Activated T-cell treated with anti-CD3 and anti-CD28 coated beads, Interleukin-2, amount 50 U/mL, for 4 hours (primary cell): ENCODE measurements at regions not wholly inside any gene's neighbourhood (a gene's known extent, or its start where the extent isn't known, plus 50 kb on each side); places are given as distances from the start of the nearest gene placed in this dataset.
"Not testable (repeated sequence)": the region's sequence is repeated elsewhere in the genome, so short reads cannot be mapped to it uniquely, and the experiment has no call there.

ENCODE experiments used
- ATAC-seq, 2 donors: fragments of 200-7000 bp; cut with Tn5 transposase; one replicate each; pipeline ENCODE4 v1.10.0; 2021
- DNase-seq: peaks from one replicate; pipeline ENCODE4 v3.0.0-alpha.2; 2020
- H3K27me3 Mint-ChIP-seq: one replicate; pipeline ENCODE4 v1.8.0; 2021; ENCODE audit warnings: low read depth, mixed read lengths
- H3K36me3 Mint-ChIP-seq: one replicate; pipeline ENCODE4 v1.8.0; 2022; ENCODE audit warnings: mixed read lengths; ENCODE audit not compliant: insufficient read depth
- H3K4me1 Mint-ChIP-seq: one replicate; pipeline ENCODE4 v1.8.0; 2021; ENCODE audit warnings: low read depth, mixed read lengths
- H3K4me3 Mint-ChIP-seq: one replicate; pipeline ENCODE4 v1.8.0; 2021; ENCODE audit warnings: mild to moderate bottlenecking, moderate library complexity, mixed read lengths
- H3K9me3 Mint-ChIP-seq: one replicate; pipeline ENCODE4 v1.8.0; 2021; ENCODE audit warnings: mixed read lengths

DNA sequence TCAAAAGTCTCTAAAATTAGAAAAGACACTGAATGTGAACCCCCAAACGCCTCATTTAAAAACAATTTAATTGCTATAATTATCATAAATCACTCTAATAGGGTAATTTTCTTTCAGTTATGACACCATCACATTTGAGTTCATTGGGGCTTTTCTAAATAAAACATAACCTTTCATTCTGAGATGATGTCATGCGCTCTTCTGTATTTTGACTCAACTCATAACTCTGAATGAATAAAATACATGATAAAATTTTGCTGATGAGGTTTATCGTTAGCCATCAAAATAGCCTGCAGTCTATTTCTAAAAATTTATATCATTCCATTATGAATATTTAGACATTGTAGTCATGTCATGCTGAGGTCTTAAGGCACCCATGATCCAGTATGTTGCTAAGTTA is 1099.7 kb downstream of the SUCLG1 start:
- Mint-ChIP-seq H3K4me1 (no peaks in the 10 kb centered on the region), H3K4me3 (no peak overlapping the region), H3K9me3 (peaks cover 12% of the 10 kb centered on the region), H3K36me3 (no peaks in the 10 kb centered on the region), H3K27me3 (no peaks in the 10 kb centered on the region)
- no peak for ATAC-seq
- DNase-seq: no peak

DNA sequence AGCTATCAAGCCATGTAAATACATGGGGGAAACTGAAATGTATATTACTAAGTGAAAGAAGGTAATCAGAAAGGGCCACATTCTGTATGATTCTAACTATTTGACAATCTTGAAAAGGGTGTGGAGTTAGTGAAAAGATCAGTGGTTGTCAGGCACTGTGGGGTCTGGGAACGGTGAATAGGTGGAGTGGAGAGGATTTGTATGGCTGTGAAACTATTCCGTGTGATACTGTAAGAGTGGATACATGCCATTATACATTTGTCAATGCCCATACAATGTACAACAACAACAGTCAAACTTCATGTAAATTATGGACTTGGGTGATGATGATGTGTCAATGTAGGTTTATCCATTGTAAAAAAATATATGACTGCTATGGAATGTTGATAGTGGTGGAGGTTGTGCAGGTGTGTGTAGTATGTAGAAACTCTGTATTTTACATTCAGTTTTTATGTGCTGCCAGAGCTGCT is 1116.2 kb downstream of the SUCLG1 start:
- no peaks in the 10 kb centered on the region for H3K36me3 Mint-ChIP-seq
- no peaks in the 10 kb centered on the region for H3K27me3 Mint-ChIP-seq
- DNase-seq: no peak
- H3K4me1 Mint-ChIP-seq: no peaks in the 10 kb centered on the region
- no peak overlapping the region for H3K4me3 Mint-ChIP-seq
- peak; percentile 28 to 53 for ATAC-seq
- H3K9me3 Mint-ChIP-seq: peaks cover 13% of the 10 kb centered on the region

DNA sequence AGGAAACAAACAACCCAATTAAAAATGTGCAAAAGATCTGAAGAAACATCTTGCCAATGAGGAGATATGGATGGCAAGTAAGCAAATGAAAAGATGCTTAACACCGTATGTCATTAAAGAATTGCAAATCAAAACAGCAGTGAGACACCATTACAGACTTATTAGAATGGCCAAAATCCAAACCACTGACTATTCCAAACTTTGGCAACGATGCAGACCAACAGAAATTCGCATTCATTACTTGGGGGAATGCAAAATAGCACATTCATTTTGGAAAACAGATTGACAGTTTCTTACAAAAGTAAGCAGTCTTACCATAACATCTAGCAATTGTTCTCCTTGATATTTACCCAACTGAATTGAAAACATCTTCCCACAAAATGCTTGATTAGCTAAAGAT is 1118.7 kb downstream of the SUCLG1 start:
- Mint-ChIP-seq H3K27me3 (no peaks in the 10 kb centered on the region), H3K9me3 (peaks cover 10% of the 10 kb centered on the region), H3K4me3 (no peak overlapping the region), H3K4me1 (no peaks in the 10 kb centered on the region), H3K36me3 (no peaks in the 10 kb centered on the region)
- ATAC-seq (no peak), DNase-seq (no peak)

DNA sequence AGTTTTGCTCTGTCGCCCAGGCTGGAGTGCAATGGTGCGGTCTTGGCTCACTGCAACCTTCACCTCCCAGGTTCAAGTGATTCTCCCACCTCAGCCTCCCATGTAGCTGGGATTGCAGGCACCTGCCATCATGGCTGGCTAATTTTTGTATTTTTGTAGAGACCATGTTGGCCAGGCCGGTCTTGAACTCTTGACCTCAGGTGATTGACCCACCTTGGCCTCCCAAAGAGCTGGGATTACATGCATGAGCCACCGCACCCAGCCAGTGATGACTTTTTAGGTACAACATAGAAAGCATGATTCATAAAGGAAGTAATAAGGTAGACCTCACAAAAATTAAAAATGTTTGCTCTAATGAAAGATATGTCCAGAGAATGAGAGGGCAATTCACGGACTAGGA is 1119.1 kb downstream of the SUCLG1 start:
- not testable (repeated sequence) for H3K4me3 Mint-ChIP-seq, H3K36me3 Mint-ChIP-seq, DNase-seq, H3K27me3 Mint-ChIP-seq, H3K4me1 Mint-ChIP-seq, ATAC-seq, H3K9me3 Mint-ChIP-seq

DNA sequence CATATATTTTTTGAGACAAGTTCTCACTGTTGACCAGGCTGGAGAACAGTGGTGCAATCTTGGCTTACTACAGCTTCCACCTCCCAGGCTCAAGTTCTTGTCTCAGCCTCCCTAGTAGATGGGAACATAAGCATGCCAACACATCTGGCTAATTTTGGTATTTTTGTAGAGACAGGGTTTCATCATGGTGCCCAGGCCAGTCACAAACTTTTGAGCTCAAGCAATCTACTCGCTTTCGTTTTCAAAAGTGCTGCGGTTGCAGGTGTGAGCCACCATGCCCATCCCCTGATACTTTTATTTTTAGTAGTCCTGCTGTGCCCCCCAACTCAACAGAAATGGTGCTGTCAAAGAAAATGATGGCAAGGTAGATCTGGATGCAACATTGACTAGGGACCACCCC is 1127.3 kb downstream of the SUCLG1 start:
- ATAC-seq: no peak
- Mint-ChIP-seq H3K4me3 (no peak overlapping the region), H3K9me3 (peaks cover 9% of the 10 kb centered on the region), H3K36me3 (no peaks in the 10 kb centered on the region), H3K27me3 (no peaks in the 10 kb centered on the region), H3K4me1 (no peaks in the 10 kb centered on the region)
- DNase-seq: no peak

DNA sequence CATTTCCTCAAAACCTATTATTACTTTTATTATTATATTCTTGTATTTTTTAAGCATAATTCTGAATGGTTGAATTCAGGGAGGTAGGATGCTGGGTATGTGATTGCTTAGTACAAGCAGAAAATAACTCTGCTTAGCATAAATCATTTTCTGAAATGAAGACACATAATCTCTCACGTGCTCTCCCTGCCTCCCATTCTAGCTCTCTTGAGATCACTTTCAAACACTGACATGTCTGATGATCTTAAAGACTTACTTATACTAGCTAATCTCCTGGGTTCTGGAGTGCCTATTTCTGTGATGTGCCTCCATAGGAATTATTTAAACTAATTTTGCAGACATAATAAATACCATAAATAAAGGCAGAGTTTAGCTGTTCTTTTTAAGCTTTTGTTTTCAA is 1136.0 kb downstream of the SUCLG1 start:
- Mint-ChIP-seq H3K4me3 (no peak overlapping the region), H3K36me3 (no peaks in the 10 kb centered on the region), H3K27me3 (no peaks in the 10 kb centered on the region), H3K9me3 (peaks cover 4% of the 10 kb centered on the region), H3K4me1 (no peaks in the 10 kb centered on the region)
- no peak for ATAC-seq
- DNase-seq: no peak

DNA sequence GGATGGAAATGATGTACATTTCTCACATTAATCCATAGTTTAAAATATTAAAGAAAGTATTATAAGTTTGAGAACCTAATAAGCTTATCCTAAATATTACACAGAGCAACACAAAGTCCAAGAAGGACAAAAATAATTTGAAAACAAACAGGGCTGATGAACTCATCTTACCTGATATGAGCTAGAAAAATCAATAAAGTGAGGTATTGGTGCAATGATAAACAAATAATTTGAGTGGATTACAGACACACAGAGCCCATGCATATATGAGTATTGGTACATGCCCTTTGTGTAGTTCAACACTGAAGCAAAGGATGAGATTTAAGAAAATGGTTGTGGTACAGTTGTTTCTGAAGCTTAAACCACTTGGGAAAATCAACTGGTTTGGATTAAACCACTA is 1139.0 kb downstream of the SUCLG1 start:
- no peaks in the 10 kb centered on the region for H3K27me3 Mint-ChIP-seq
- no peak overlapping the region for H3K4me3 Mint-ChIP-seq
- no peaks in the 10 kb centered on the region for H3K4me1 Mint-ChIP-seq
- peaks cover 7% of the 10 kb centered on the region for H3K9me3 Mint-ChIP-seq
- ATAC-seq (no peak), DNase-seq (no peak)
- no peaks in the 10 kb centered on the region for H3K36me3 Mint-ChIP-seq

DNA sequence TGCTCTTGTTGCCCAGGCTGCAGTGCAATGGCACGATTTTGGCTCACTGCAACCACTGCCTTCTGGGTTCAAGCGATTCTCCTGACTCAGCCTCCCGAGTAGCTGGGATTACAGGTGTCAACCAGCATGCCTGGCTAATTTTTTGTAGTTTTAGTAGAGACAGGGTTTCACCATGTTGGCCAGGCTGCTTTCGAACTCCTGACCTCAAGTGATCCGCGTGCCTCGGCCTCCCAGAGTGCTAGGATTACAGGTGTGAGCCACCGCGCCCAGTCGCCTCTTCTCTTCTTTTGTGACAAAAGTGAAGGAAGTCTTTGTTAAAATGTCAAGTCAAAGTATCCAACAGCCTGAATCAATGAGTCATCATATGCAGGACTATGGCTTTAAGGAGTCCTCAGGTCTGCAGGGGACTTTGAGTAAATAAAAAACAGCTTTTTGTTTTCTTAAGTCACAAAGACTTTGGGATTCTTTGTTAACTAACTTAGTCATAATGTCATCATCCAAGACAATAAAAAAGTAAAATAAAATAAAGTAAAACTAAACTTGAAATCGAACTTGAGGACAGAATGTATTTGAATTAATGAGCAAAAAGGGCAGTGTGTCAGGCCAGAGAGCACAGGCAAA is 1153.2 kb downstream of the SUCLG1 start:
- Mint-ChIP-seq H3K36me3 (no peaks in the 10 kb centered on the region), H3K9me3 (peaks cover 5% of the 10 kb centered on the region), H3K4me3 (no peak overlapping the region), H3K4me1 (no peaks in the 10 kb centered on the region), H3K27me3 (no peaks in the 10 kb centered on the region)
- ATAC-seq (no peak), DNase-seq (no peak)

DNA sequence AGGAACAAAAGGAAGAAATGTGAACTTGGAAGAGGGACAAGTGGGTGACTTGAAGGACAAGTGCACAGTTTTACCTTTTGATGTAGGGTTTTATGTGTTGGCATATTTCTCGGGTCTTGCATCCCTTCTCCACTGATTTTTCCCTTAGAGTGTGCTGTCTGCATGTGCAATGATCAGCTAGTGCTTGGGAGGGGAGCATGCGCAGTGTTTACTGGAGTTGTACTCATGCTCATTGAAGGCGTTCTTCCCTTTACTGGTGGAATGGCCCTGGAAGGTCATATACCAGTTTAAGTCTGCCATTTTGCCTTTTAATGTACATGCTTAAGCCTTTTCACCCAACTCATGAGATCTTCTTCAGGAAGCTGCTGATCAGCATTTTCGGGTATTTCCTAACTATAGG is 1168.0 kb downstream of the SUCLG1 start:
- Mint-ChIP-seq H3K9me3 (peaks cover 12% of the 10 kb centered on the region), H3K36me3 (no peaks in the 10 kb centered on the region)
- ATAC-seq: no peak

DNA sequence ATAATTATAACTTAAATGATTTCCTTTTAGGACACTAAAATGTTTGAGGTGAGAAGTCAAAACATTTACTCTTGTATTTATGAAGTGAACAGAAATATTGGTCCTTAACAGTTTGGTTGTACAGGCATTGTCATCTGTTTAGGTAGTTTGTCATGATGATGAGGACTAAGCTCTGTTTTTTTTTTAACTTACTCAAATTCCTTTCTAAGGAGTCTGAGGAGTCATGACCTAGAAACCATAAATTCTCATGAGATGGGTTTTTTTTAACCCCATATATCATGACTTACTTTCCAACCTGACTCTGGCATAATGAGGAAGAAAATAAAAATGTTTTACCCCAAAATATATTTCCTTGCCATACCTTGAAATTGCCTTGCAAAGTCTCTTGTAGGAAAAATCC is 1176.2 kb downstream of the SUCLG1 start:
- no peaks in the 10 kb centered on the region for H3K9me3 Mint-ChIP-seq
- H3K4me3 Mint-ChIP-seq: no peak overlapping the region
- no peaks in the 10 kb centered on the region for H3K4me1 Mint-ChIP-seq
- no peaks in the 10 kb centered on the region for H3K36me3 Mint-ChIP-seq
- no peaks in the 10 kb centered on the region for H3K27me3 Mint-ChIP-seq
- DNase-seq (no peak), ATAC-seq (no peak)

More for the DNA sequence above, 1168.0 kb downstream of the SUCLG1 start:
- Mint-ChIP-seq H3K4me1 (no peaks in the 10 kb centered on the region), H3K4me3 (no peak overlapping the region), H3K27me3 (no peaks in the 10 kb centered on the region)
- no peak for DNase-seq

DNA sequence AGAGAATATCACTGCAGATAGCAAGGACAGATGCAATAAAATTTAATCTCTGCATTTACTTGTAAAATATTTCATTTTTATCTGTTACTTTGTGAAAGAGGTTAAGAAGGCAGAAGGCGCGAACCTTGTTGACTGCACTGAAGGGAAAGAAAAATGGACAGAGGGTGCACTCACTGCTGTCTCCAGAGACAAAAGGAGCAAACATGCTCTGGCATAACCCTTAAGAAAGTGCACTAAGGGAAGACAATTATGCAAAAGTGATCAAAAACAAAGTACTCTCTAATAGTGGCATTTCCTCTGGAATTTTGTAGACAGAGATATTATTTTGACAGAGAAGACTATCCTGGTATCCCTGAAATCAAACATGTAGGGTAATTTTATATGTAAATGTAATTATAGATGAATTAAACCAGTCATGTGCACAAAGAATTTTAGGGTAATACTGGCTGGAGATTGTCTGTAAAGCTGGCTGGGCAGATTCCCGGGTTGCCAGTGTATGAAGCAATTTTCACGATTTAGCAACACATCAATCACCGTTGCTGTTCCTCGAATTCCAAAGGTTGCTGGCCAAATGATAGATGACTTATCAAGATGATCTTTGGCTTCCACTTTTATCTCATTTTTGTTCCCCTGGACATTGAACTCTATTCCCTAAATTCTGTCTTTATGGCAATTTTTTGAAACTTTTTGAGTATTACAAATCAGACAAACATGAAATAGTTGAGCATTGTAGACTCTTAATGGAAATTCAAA is 1176.9 kb downstream of the SUCLG1 start:
- peaks cover 2% of the 10 kb centered on the region for H3K9me3 Mint-ChIP-seq
- no peak for DNase-seq

DNA sequence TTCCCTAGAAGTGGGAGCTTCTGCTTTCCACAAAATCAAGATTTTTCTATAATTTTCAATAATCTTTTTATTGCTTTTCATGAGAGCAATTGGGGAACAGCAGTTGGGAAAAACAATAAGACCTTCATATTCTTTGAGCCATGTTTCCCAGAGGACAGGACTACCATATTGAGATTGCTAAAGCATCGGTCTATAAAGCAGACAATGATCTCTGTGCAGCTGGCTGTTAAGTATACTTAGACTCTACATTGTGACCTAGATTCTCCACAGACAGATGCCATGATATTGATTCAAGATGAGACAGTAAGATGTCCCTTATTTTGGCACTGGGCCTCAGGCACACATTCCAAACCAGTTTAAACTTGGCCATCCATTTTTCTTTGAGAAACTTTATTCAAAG is 1178.7 kb downstream of the SUCLG1 start:
- DNase-seq (no peak), ATAC-seq (no peak)
- H3K4me1 Mint-ChIP-seq: no peaks in the 10 kb centered on the region
- no peak overlapping the region for H3K4me3 Mint-ChIP-seq
- H3K36me3 Mint-ChIP-seq: no peaks in the 10 kb centered on the region
- peaks cover 8% of the 10 kb centered on the region for H3K9me3 Mint-ChIP-seq
- no peaks in the 10 kb centered on the region for H3K27me3 Mint-ChIP-seq

More for the DNA sequence above, 1176.9 kb downstream of the SUCLG1 start:
- H3K4me1 Mint-ChIP-seq: no peaks in the 10 kb centered on the region
- H3K27me3 Mint-ChIP-seq: no peaks in the 10 kb centered on the region
- no peak for ATAC-seq
- no peaks in the 10 kb centered on the region for H3K36me3 Mint-ChIP-seq
- no peak overlapping the region for H3K4me3 Mint-ChIP-seq

DNA sequence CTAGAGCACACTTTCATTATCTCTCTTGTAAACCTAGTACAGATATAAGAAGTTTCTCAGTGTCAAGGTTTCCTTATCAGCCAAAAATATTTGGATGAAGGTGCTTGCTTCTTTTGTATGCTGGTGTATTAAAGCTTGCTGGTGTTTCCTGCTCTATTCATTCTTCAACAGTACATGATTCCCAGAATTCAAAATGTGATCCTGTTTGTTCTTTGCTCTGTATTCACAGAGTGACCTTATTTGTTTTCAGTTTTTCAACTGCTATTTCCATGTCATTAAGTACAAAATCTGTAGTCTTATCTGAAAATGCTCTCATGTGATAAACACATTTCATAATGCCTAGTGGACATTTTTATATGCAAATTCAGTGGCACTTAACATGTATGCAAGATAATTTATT is 1185.8 kb downstream of the SUCLG1 start:
- Mint-ChIP-seq H3K27me3 (no peaks in the 10 kb centered on the region), H3K9me3 (peaks cover 8% of the 10 kb centered on the region), H3K4me3 (no peak overlapping the region), H3K4me1 (no peaks in the 10 kb centered on the region), H3K36me3 (no peaks in the 10 kb centered on the region)
- ATAC-seq (no peak), DNase-seq (no peak)

DNA sequence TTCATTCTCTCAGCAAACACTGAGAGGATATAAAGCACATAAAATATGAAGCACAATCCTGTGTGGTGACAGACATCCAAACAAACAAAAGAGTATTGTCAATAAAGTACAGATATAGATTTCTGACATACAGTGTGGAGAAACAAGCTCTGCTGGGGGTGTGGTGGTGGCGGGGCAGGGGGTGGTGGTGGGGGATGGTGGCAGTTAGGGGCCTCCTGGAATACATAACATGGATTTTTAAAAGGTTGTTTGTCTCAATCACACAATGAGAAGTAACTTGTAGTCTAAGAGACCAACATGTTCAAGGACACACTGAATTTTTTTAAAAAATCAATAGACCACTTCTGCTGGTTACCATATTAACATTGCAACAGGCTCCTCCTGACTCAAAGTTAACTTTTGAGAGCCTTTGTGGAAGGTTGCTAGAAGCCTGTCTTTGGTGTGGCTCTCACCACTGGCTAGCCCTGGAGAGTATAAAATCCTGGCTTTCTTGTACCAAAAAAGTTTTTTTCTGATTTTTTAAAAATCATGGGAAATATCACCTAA is 1197.4 kb downstream of the SUCLG1 start:
- no peaks in the 10 kb centered on the region for H3K36me3 Mint-ChIP-seq
- no peak for DNase-seq
- H3K9me3 Mint-ChIP-seq: peaks cover 3% of the 10 kb centered on the region
- H3K4me3 Mint-ChIP-seq: no peak overlapping the region
- no peaks in the 10 kb centered on the region for H3K27me3 Mint-ChIP-seq
- H3K4me1 Mint-ChIP-seq: no peaks in the 10 kb centered on the region
- ATAC-seq: no peak

DNA sequence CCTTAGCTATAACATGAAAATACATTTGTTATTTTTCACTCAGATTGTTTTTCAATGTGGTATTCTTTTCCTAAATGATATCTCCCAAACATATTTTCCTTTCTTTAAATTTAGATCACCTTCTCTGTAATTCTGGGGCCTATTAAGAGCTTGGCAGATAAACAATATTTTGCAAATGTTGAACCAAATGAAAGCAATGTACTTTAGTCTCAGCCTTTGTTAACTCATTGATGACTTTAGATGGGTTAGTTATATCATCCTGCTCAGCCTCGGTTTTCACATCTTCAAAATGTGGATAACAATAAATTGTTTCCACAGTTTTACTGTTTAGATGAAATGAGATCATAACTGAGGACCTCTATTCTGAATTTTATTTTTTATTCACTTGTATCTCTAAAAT is 1205.2 kb downstream of the SUCLG1 start:
- H3K9me3 Mint-ChIP-seq: peaks cover 3% of the 10 kb centered on the region

More for the DNA sequence above, 1205.2 kb downstream of the SUCLG1 start:
- H3K4me3 Mint-ChIP-seq: no peak overlapping the region
- no peaks in the 10 kb centered on the region for H3K4me1 Mint-ChIP-seq
- H3K27me3 Mint-ChIP-seq: no peaks in the 10 kb centered on the region
- no peak for DNase-seq
- no peaks in the 10 kb centered on the region for H3K36me3 Mint-ChIP-seq
- no peak for ATAC-seq
